ENCODE measurements at regions not wholly inside any gene's neighbourhood (a gene's known extent, or its start where the extent isn't known, plus 50 kb on each side); places are given as distances from the start of the nearest gene placed in this dataset.
A peak's percentile ranks its signal among the peaks of the same experiment; 100 is the strongest.

- no peak overlapping the region for H3K27ac ChIP-seq
- TF ChIP-seq CTCF (IDR thresholded peaks at IDR 0.05) (no peak), ZFX (IDR thresholded peaks at IDR 0.05; ENCODE audit: borderline replicate concordance) (no peak)
Observed at GRCh38 chr13:60326273-60326672, 70.7 kb upstream of the TDRD3 start.

- no peak for TF ChIP-seq CTCF (IDR thresholded peaks at IDR 0.05)
- no peak for TF ChIP-seq ZFX (IDR thresholded peaks at IDR 0.05; ENCODE audit: borderline replicate concordance)
- H3K27ac ChIP-seq: no peak overlapping the region
Observed at GRCh38 chr13:60327511-60327910, 69.5 kb upstream of the TDRD3 start.

GRCh38 chr13:60328073-60328472 is 68.9 kb upstream of the TDRD3 start:
- no peak for TF ChIP-seq CTCF (IDR thresholded peaks at IDR 0.05)
- no peak for TF ChIP-seq ZFX (IDR thresholded peaks at IDR 0.05; ENCODE audit: borderline replicate concordance)
- H3K27ac ChIP-seq: no peak overlapping the region

- TF ChIP-seq ZFX (IDR thresholded peaks at IDR 0.05; ENCODE audit: borderline replicate concordance) (no peak), CTCF (IDR thresholded peaks at IDR 0.05) (peak; percentile 80)
- H3K27ac ChIP-seq: no peak overlapping the region
Observed at GRCh38 chr13:60329221-60329923, 67.6 kb upstream of the TDRD3 start.

- TF ChIP-seq CTCF (IDR thresholded peaks at IDR 0.05): no peak
- TF ChIP-seq ZFX (IDR thresholded peaks at IDR 0.05; ENCODE audit: borderline replicate concordance): no peak
- H3K27ac ChIP-seq: no peak overlapping the region
Observed at GRCh38 chr13:60331249-60332012, 65.6 kb upstream of the TDRD3 start.

GRCh38 chr13:60332682-60333081 is 64.3 kb upstream of the TDRD3 start:
- H3K27ac ChIP-seq: no peak overlapping the region
- no peak for TF ChIP-seq ZFX (IDR thresholded peaks at IDR 0.05; ENCODE audit: borderline replicate concordance)
- no peak for TF ChIP-seq CTCF (IDR thresholded peaks at IDR 0.05)

GRCh38 chr13:60334310-60334709 is 62.7 kb upstream of the TDRD3 start:
- TF ChIP-seq CTCF (IDR thresholded peaks at IDR 0.05) (no peak), ZFX (IDR thresholded peaks at IDR 0.05; ENCODE audit: borderline replicate concordance) (no peak)

More at GRCh38 chr13:60334310-60334709, 62.7 kb upstream of the TDRD3 start:
- no peak overlapping the region for H3K27ac ChIP-seq
